HTR-8/SVneo (cell line): ENCODE measurements at regions not wholly inside any gene's neighbourhood (a gene's known extent, or its start where the extent isn't known, plus 50 kb on each side); places are given as distances from the start of the nearest gene placed in this dataset.

ENCODE experiments used
- DNase-seq: peaks from one replicate; pipeline ENCODE4 v3.0.0; 2011; ENCODE audit warnings: low spot score, mixed read lengths; ENCODE audit not compliant: insufficient read length
- FAIRE-seq: peaks from 2 replicates; lab custom pipeline; 2011; peaks lifted over from hg19 to GRCh38; lab: Jason Lieb, UNC

GRCh38 chr12:127078577-127079350, 1188.2 kb upstream of the TMEM132C start:
- FAIRE-seq (no peak), DNase-seq (no peak)

- FAIRE-seq: no peak
- no peak for DNase-seq
Observed at GRCh38 chr12:127079636-127080035, 1187.3 kb upstream of the TMEM132C start.

- FAIRE-seq (no peak), DNase-seq (no peak)
Observed at GRCh38 chr12:127081058-127081457, 1185.9 kb upstream of the TMEM132C start.

GRCh38 chr12:127083008-127083949, 1183.7 kb upstream of the TMEM132C start:
- DNase-seq (peak; percentile 68), FAIRE-seq (no peak)

GRCh38 chr12:127101076-127101475, 1165.9 kb upstream of the TMEM132C start:
- FAIRE-seq: no peak
- no peak for DNase-seq

- no peak for FAIRE-seq
- no peak for DNase-seq
Observed at GRCh38 chr12:127106041-127106440, 1160.9 kb upstream of the TMEM132C start.

GRCh38 chr12:127106697-127107096, 1160.3 kb upstream of the TMEM132C start:
- no peak for DNase-seq
- FAIRE-seq: no peak

- FAIRE-seq (no peak), DNase-seq (no peak)
Observed at GRCh38 chr12:127107744-127108143, 1159.2 kb upstream of the TMEM132C start.

- no peak for FAIRE-seq
- DNase-seq: peak; percentile 60
Observed at GRCh38 chr12:127108360-127109215, 1158.4 kb upstream of the TMEM132C start.

- DNase-seq (no peak), FAIRE-seq (no peak)
Observed at GRCh38 chr12:127113945-127114344, 1153.0 kb upstream of the TMEM132C start.

- FAIRE-seq (no peak), DNase-seq (no peak)
Observed at GRCh38 chr12:127115468-127116035, 1151.4 kb upstream of the TMEM132C start.

GRCh38 chr12:127118251-127118650, 1148.7 kb upstream of the TMEM132C start:
- DNase-seq (no peak), FAIRE-seq (no peak)

GRCh38 chr12:127119600-127120140, 1147.3 kb upstream of the TMEM132C start:
- DNase-seq (no peak), FAIRE-seq (no peak)

- DNase-seq (no peak), FAIRE-seq (no peak)
Observed at GRCh38 chr12:127120851-127121250, 1146.1 kb upstream of the TMEM132C start.

- no peak for DNase-seq
- FAIRE-seq: no peak
Observed at GRCh38 chr12:127121494-127122084, 1145.4 kb upstream of the TMEM132C start.

- FAIRE-seq: peak; percentile 84
- peak; percentile 37 for DNase-seq
Observed at GRCh38 chr12:127125607-127126259, 1141.2 kb upstream of the TMEM132C start.

GRCh38 chr12:127126260-127126628, 1140.7 kb upstream of the TMEM132C start:
- DNase-seq (no peak), FAIRE-seq (no peak)

- FAIRE-seq: no peak
Observed at GRCh38 chr12:127127897-127128296, 1139.1 kb upstream of the TMEM132C start.

More at GRCh38 chr12:127127897-127128296, 1139.1 kb upstream of the TMEM132C start:
- DNase-seq: no peak
